Trophoblast cell (in vitro differentiated cells and primary cell): ENCODE measurements at regions not wholly inside any gene's neighbourhood (a gene's known extent, or its start where the extent isn't known, plus 50 kb on each side); places are given as distances from the start of the nearest gene placed in this dataset.

ENCODE experiments used
- DNase-seq, 2 donors: peaks; one replicate each; pipeline ENCODE4 v3.0.0-alpha.2; 2016
- H2AFZ ChIP-seq: 2 replicates; pipeline ENCODE4 v1.6.1; 2013; ENCODE audit warnings: low read length, moderate library complexity, mild to moderate bottlenecking; ENCODE audit not compliant: insufficient read depth, poor library complexity
- H2AK5ac ChIP-seq: 2 replicates; pipeline ENCODE4 v1.6.1; 2013; ENCODE audit warnings: mild to moderate bottlenecking, low read length
- H2BK120ac ChIP-seq: 2 replicates; pipeline ENCODE4 v1.6.1; 2013; ENCODE audit warnings: low read length, mild to moderate bottlenecking, moderate library complexity; ENCODE audit not compliant: insufficient read depth, poor library complexity
- H2BK12ac ChIP-seq: 2 replicates; pipeline ENCODE4 v1.6.1; 2013; ENCODE audit warnings: mild to moderate bottlenecking, low read length, moderate library complexity
- H2BK5ac ChIP-seq: 2 replicates; pipeline ENCODE4 v1.6.1; 2013; ENCODE audit warnings: low read length, low read depth, moderate library complexity, mild to moderate bottlenecking; ENCODE audit not compliant: poor library complexity
- H3K14ac ChIP-seq: 2 replicates; pipeline ENCODE4 v1.6.1; 2013; ENCODE audit warnings: mild to moderate bottlenecking, low read length
- H3K18ac ChIP-seq: 2 replicates; pipeline ENCODE4 v1.6.1; 2013; ENCODE audit warnings: mild to moderate bottlenecking, low read length
- H3K23ac ChIP-seq: 2 replicates; pipeline ENCODE4 v1.6.1; 2013; ENCODE audit warnings: low read length
- H3K27ac ChIP-seq: 2 replicates; pipeline ENCODE4 v1.5.1; 2013; ENCODE audit warnings: low read depth, mild to moderate bottlenecking, inconsistent platforms, low read length, moderate library complexity
- H3K27me3 ChIP-seq: 2 replicates; pipeline ENCODE4 v1.6.1; 2013; ENCODE audit warnings: inconsistent platforms, mild to moderate bottlenecking, low read length, moderate library complexity; ENCODE audit not compliant: insufficient read depth
- H3K36me3 ChIP-seq, 2 experiments: 1 replicate in 1 of 2; 2 replicates in 1 of 2; pipeline ENCODE4 v1.6.1; 2013; ENCODE audit warnings: low read length in 2 of 2, mild to moderate bottlenecking in 2 of 2, moderate library complexity in 1 of 2; ENCODE audit not compliant: insufficient read depth in 2 of 2, control insufficient read depth in 1 of 2
- H3K4ac ChIP-seq: 2 replicates; pipeline ENCODE4 v1.6.1; 2013; ENCODE audit warnings: low read depth, mild to moderate bottlenecking, low read length, moderate library complexity
- H3K4me1 ChIP-seq, 2 experiments: 1 replicate in 1 of 2; 2 replicates in 1 of 2; pipeline ENCODE4 v1.6.1; 2013; ENCODE audit warnings: low read length in 2 of 2, mild to moderate bottlenecking in 2 of 2, moderate library complexity in 1 of 2; ENCODE audit not compliant: insufficient read depth in 2 of 2, control insufficient read depth in 1 of 2
- H3K4me2 ChIP-seq: 2 replicates; pipeline ENCODE4 v1.6.1; 2013; ENCODE audit warnings: inconsistent platforms, mild to moderate bottlenecking, low read length, moderate library complexity
- H3K4me3 ChIP-seq: 2 replicates; pipeline ENCODE4 v1.5.1; 2013; ENCODE audit warnings: mild to moderate bottlenecking, low read depth, low read length, inconsistent platforms
- H3K79me1 ChIP-seq: one replicate; pipeline ENCODE4 v1.6.1; 2013; ENCODE audit warnings: low read length
- H3K79me2 ChIP-seq: 2 replicates; pipeline ENCODE4 v1.6.1; 2013; ENCODE audit warnings: low read length, mild to moderate bottlenecking; ENCODE audit not compliant: control insufficient read depth, insufficient read depth, poor library complexity
- H3K9ac ChIP-seq: 2 replicates; pipeline ENCODE4 v1.6.1; 2013; ENCODE audit warnings: mild to moderate bottlenecking, low read length
- H3K9me3 ChIP-seq: 2 replicates; pipeline ENCODE4 v1.6.1; 2013; ENCODE audit warnings: low read depth, mild to moderate bottlenecking, control low read depth, inconsistent platforms, low read length; ENCODE audit not compliant: insufficient read depth
- H4K12ac ChIP-seq: 2 replicates; pipeline ENCODE4 v1.6.1; 2013; ENCODE audit warnings: low read depth, mild to moderate bottlenecking, low read length, moderate library complexity
- H4K8ac ChIP-seq: 2 replicates; pipeline ENCODE4 v1.6.1; 2013; ENCODE audit warnings: low read depth, mild to moderate bottlenecking, low read length, moderate library complexity
- H4K91ac ChIP-seq: one replicate; pipeline ENCODE4 v1.6.1; 2013; ENCODE audit warnings: low read depth, mild to moderate bottlenecking, low read length, moderate library complexity
- WGBS: extraction: QIAGEN DNeasy Blood & Tissue Kit; methylation state at CpG from one replicate; pipeline ENCODE4 v1.1.7; 2013; ENCODE audit warnings: missing lambda C conversion rate; ENCODE audit not compliant: insufficient read length, insufficient coverage; ENCODE audit errors: extremely low coverage; 5-methylcytosine and 5-hydroxymethylcytosine counted together

DNA sequence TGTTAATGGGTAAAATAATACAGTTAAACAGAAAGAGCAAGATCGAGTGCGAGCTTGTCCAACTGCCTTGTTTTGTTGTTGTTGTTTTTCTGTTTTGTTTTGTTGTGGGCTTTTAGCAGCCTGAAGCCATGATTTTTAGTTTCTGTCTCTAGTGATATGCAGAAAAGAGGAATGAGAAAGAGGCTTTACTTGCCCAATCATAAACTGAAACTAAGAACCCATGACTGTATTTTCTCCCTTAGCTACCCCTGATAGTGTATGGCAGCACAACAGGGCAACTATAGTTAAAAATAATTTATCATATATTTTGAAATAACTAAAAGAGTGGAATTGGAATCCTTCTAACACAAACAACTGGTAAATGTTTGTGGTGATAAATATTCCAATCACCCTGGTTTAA lies 493.9 kb downstream of the GLRX3 start:
- no peak overlapping the region for H4K8ac ChIP-seq

DNA sequence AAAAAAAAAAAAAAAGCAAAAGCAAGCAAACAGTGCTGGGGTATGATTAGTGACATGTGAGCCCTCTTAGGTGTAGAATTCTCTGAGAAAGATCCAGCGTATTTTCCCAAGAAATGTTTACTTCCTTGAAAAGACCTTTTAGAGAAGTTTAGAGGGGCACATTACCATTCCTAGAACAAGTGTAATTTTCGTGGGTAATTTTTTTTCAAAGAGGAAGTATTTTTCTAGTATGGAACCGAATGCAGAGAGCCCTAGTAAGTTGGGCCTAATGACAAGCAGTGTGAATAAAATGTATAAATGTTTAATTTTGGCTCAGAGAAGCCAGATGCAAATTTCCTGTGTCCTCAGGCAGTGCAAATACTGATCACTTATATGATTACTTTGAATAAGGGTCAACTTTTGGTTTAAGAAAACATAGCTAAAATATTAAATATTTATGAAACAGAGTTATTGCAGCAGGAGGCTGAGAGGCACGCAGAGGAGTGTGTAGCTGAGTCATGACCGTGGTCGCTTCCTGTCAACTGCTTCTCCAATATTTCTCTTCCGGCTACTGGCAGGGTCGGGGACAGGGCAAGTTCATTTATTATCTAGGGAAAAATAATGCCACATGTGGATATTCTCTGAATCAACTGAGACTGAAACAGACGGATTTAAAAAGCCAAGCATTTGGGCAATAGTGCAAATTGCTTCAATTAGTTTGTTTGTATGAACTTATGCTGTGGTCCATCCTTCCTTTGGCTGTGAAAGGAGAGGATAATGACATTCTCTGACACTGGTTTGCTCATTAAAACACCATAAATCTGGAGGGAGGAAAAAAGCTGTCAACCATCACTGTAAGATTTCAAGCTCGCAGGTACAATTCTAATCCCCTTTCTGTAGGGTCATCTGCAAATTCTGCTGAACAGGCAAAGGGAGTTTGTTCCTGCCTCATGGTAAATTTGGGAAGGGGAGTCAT lies 495.2 kb downstream of the GLRX3 start:
- Histone ChIP-seq H2BK5ac (no peak overlapping the region), H3K4me1 (peaks cover 3 to 4% of the 10 kb centered on the region in 2 experiments), H3K36me3 (no peaks in the 10 kb centered on the region), H3K4ac (no peak overlapping the region), H3K9me3 (no peaks in the 10 kb centered on the region), H4K12ac (no peak overlapping the region), H2AK5ac (no peak overlapping the region), H3K79me1 (no peaks in the 10 kb centered on the region), H3K4me2 (no peak overlapping the region), H3K4me3 (no peak overlapping the region), H3K27me3 (no peaks in the 10 kb centered on the region), H3K27ac (no peak overlapping the region), H4K8ac (no peak overlapping the region), H3K23ac (no peak overlapping the region), H3K18ac (no peak overlapping the region), H2BK120ac (no peak overlapping the region), H2BK12ac (no peak overlapping the region), H3K79me2 (no peaks in the 10 kb centered on the region), H3K14ac (no peak overlapping the region), H2AFZ (no peak overlapping the region), H4K91ac (no peak overlapping the region), H3K9ac (no peak overlapping the region)
- WGBS = no CpG with 5 or more reads among the region's 10 CpGs
- DNase-seq = peak in 1 of 2 donors; percentile 7

More for the DNA sequence above, 493.9 kb downstream of the GLRX3 start:
- Histone ChIP-seq H2BK12ac (no peak overlapping the region), H4K91ac (no peak overlapping the region), H3K4me3 (no peak overlapping the region), H3K18ac (no peak overlapping the region), H3K23ac (no peak overlapping the region), H3K79me2 (no peaks in the 10 kb centered on the region), H3K4me1 (no peaks in the 10 kb centered on the region), H2AFZ (no peak overlapping the region), H2BK5ac (no peak overlapping the region), H3K9ac (no peak overlapping the region), H3K14ac (no peak overlapping the region), H3K27me3 (no peaks in the 10 kb centered on the region), H2AK5ac (no peak overlapping the region), H4K12ac (no peak overlapping the region), H3K4me2 (no peak overlapping the region), H3K79me1 (no peaks in the 10 kb centered on the region), H3K36me3 (no peaks in the 10 kb centered on the region), H3K27ac (no peak overlapping the region), H2BK120ac (no peak overlapping the region), H3K9me3 (no peaks in the 10 kb centered on the region), H3K4ac (no peak overlapping the region)
- WGBS = no CpG with 5 or more reads among the region's 2 CpGs
- no peak for DNase-seq

DNA sequence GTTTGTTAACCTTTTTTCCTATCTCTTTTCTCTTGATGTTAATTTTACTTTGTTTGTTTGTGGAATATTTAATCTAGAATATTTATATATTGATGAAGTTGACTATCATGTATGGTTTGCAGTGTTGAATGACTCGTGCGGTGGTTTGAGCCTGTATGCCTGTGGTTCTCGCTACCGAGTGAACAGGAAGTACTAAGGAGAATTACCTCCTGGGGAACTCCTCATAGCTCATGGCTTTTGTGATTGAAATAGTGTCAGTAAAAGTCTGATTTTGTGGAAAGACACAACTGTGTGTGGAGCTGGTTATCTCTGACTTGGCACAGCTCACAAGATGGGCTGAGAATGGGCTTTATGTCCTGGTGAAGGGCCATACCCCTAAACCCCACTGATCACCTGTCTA lies 498.6 kb downstream of the GLRX3 start:
- Histone ChIP-seq H3K4me1 (peaks cover 3 to 4% of the 10 kb centered on the region in 2 experiments), H3K27ac (no peak overlapping the region), H4K12ac (no peak overlapping the region), H3K27me3 (no peaks in the 10 kb centered on the region), H2BK120ac (no peak overlapping the region), H3K4ac (no peak overlapping the region), H3K36me3 (no peaks in the 10 kb centered on the region), H3K4me3 (no peak overlapping the region), H2AFZ (no peak overlapping the region), H3K4me2 (no peak overlapping the region), H3K9me3 (no peaks in the 10 kb centered on the region), H2BK5ac (no peak overlapping the region), H3K79me2 (no peaks in the 10 kb centered on the region), H3K23ac (no peak overlapping the region), H3K14ac (no peak overlapping the region), H2BK12ac (no peak overlapping the region), H3K79me1 (no peaks in the 10 kb centered on the region), H2AK5ac (no peak overlapping the region), H3K18ac (no peak overlapping the region), H3K9ac (no peak overlapping the region), H4K8ac (no peak overlapping the region), H4K91ac (no peak overlapping the region)
- DNase-seq = no peak
- no CpG with 5 or more reads among the region's 4 CpGs for WGBS

DNA sequence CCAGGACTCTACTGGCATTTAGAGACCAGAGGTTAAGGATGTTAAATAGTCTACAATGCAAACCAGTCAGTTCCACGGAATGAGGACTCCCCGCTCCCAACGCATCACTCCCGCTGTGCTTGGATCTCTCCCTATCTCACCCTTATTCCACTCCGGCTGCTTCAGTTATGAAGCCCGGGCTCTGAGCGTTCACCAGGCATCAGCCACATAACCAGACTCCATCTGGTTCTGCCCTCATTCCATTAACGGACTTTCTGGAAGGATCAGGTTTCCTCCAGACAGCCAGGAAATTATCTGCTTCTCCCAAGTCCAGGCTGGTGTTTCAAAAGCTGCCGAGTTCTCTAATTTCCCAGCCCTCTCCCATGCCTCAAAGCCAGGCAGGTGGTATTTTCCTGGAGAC lies 499.3 kb downstream of the GLRX3 start:
- H2BK12ac ChIP-seq = no peak overlapping the region
- H3K79me1 ChIP-seq = no peaks in the 10 kb centered on the region
- no peaks in the 10 kb centered on the region for H3K9me3 ChIP-seq
- no peak overlapping the region for H3K23ac ChIP-seq
- no peak overlapping the region for H3K9ac ChIP-seq
- no peak overlapping the region for H3K14ac ChIP-seq
- H3K18ac ChIP-seq = no peak overlapping the region
- no peaks in the 10 kb centered on the region for H3K27me3 ChIP-seq
- H3K36me3 ChIP-seq = no peaks in the 10 kb centered on the region
- no peak overlapping the region for H2AK5ac ChIP-seq
- no peaks in the 10 kb centered on the region for H3K79me2 ChIP-seq
- DNase-seq = no peak
- H2AFZ ChIP-seq = no peak overlapping the region
- no peak overlapping the region for H3K4me3 ChIP-seq
- H3K4ac ChIP-seq = no peak overlapping the region
- H2BK120ac ChIP-seq = no peak overlapping the region
- H4K12ac ChIP-seq = no peak overlapping the region
- H3K4me2 ChIP-seq = no peak overlapping the region
- H4K8ac ChIP-seq = no peak overlapping the region
- no peak overlapping the region for H4K91ac ChIP-seq
- no peak overlapping the region for H2BK5ac ChIP-seq
- peaks cover 3 to 4% of the 10 kb centered on the region in 2 experiments for H3K4me1 ChIP-seq
- no peak overlapping the region for H3K27ac ChIP-seq
- WGBS = no CpG with 5 or more reads among the region's 9 CpGs
